GM23338 (cell line): ENCODE measurements at regions not wholly inside any gene's neighbourhood (a gene's known extent, or its start where the extent isn't known, plus 50 kb on each side); places are given as distances from the start of the nearest gene placed in this dataset.

Experiments
- CREB1 ChIP-seq: fragments of 250-450 bp; sonication (Bioruptor Pico); IDR thresholded peaks from 2 replicates; pipeline ENCODE4 v1.5.0; 2020; ENCODE audit warnings: low read depth, mild to moderate bottlenecking, moderate library complexity
- EZH2 ChIP-seq: fragments of 200-600 bp; sonication (generic); IDR thresholded peaks from one replicate; pipeline ENCODE4 v1.8.0; 2017; ENCODE audit warnings: antibody characterized with exemption, mild to moderate bottlenecking, low read depth; ENCODE audit not compliant: unreplicated experiment
- EZH2phosphoT487 ChIP-seq: fragments of 200-600 bp; sonication (generic); IDR thresholded peaks from one replicate; pipeline ENCODE4 v1.8.1; 2018; ENCODE audit warnings: antibody characterized with exemption; ENCODE audit not compliant: unreplicated experiment
- POLR2AphosphoS5 ChIP-seq: IDR thresholded peaks from 2 replicates; pipeline ENCODE4 v1.6.1; 2016; ENCODE audit warnings: antibody characterized with exemption, low read depth
- STAT1 ChIP-seq: IDR thresholded peaks from one replicate; pipeline ENCODE4 v1.6.1; 2016; ENCODE audit warnings: antibody characterized with exemption; ENCODE audit not compliant: unreplicated experiment
- ZNF114 ChIP-seq: fragments of 250-450 bp; sonication (Bioruptor Pico); IDR thresholded peaks from 2 replicates; pipeline ENCODE4 v1.5.0; 2020; ENCODE audit warnings: mild to moderate bottlenecking, moderate library complexity
- ZNF331 ChIP-seq: fragments of 250-450 bp; sonication (Bioruptor Pico); IDR thresholded peaks from 2 replicates; pipeline ENCODE4 v1.5.0; 2020; ENCODE audit warnings: low read depth, mild to moderate bottlenecking, moderate library complexity
- TF ChIP-seq, protein P1 (sequence below), 2 experiments: fragments of 200-600 bp in 1 of 2; sonication (generic) in 1 of 2; conservative IDR thresholded peaks; 2 replicates each; pipeline versions ENCODE4 v1.5.1 to v1.6.1; 2016 to 2017; ENCODE audit warnings: antibody characterized with exemption in 2 of 2, low read depth in 2 of 2, mild to moderate bottlenecking in 2 of 2, moderate library complexity in 1 of 2
- TF ChIP-seq, protein P2 (sequence below): IDR thresholded peaks from one replicate; pipeline ENCODE4 v1.6.1; 2018; ENCODE audit warnings: antibody characterized with exemption; ENCODE audit not compliant: unreplicated experiment

DNA sequence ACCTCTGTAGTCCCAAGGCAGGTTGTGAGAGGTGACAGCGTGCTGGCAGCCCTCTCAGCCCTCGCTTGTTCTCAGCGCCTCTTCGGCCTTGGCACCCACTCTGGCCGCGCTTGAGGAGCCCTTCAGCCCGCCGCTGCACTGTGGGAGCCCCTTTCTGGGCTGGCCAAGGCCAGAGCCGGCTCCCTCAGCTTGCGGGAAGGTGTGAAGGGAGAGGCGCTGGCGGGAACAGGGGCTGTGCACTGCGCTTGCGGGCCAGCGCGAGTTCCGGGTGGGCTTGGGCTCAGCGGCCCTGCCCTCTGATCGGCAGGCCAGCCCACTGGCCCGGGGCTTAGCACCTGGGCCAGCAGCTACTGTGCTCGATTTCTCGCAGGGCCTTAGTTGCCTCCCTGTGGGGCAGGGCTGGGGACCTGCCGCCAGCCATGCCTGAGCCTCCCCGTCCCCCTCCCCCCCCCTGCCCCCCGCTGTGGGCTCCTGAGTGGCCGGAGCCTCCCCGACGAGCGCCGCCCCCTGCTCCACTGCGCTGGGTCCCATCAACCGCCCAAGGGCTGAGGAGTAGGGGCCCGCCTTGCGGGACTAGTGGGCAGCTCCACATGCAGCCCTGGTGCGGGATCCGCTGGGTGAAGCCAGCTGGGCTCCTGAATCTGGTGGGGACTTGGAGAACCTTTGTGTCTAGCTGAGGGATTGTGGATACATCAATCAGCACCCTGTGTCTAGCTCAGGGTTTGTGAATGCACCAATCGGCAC, 347.6 kb downstream of the KLHL13 start:
- TF ChIP-seq, protein P1, sequence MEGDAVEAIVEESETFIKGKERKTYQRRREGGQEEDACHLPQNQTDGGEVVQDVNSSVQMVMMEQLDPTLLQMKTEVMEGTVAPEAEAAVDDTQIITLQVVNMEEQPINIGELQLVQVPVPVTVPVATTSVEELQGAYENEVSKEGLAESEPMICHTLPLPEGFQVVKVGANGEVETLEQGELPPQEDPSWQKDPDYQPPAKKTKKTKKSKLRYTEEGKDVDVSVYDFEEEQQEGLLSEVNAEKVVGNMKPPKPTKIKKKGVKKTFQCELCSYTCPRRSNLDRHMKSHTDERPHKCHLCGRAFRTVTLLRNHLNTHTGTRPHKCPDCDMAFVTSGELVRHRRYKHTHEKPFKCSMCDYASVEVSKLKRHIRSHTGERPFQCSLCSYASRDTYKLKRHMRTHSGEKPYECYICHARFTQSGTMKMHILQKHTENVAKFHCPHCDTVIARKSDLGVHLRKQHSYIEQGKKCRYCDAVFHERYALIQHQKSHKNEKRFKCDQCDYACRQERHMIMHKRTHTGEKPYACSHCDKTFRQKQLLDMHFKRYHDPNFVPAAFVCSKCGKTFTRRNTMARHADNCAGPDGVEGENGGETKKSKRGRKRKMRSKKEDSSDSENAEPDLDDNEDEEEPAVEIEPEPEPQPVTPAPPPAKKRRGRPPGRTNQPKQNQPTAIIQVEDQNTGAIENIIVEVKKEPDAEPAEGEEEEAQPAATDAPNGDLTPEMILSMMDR (conservative IDR thresholded peaks at IDR 0.05; ENCODE audit: low read depth in 2 of 2), result no peak
- TF ChIP-seq EZH2 (no peak), STAT1 (no peak), POLR2AphosphoS5 (no peak), ZNF331 (CRISPR knock-in tag) (no peak), EZH2phosphoT487 (no peak), ZNF114 (CRISPR knock-in tag) (no peak), CREB1 (CRISPR knock-in tag) (no peak)
- TF ChIP-seq, protein P2, sequence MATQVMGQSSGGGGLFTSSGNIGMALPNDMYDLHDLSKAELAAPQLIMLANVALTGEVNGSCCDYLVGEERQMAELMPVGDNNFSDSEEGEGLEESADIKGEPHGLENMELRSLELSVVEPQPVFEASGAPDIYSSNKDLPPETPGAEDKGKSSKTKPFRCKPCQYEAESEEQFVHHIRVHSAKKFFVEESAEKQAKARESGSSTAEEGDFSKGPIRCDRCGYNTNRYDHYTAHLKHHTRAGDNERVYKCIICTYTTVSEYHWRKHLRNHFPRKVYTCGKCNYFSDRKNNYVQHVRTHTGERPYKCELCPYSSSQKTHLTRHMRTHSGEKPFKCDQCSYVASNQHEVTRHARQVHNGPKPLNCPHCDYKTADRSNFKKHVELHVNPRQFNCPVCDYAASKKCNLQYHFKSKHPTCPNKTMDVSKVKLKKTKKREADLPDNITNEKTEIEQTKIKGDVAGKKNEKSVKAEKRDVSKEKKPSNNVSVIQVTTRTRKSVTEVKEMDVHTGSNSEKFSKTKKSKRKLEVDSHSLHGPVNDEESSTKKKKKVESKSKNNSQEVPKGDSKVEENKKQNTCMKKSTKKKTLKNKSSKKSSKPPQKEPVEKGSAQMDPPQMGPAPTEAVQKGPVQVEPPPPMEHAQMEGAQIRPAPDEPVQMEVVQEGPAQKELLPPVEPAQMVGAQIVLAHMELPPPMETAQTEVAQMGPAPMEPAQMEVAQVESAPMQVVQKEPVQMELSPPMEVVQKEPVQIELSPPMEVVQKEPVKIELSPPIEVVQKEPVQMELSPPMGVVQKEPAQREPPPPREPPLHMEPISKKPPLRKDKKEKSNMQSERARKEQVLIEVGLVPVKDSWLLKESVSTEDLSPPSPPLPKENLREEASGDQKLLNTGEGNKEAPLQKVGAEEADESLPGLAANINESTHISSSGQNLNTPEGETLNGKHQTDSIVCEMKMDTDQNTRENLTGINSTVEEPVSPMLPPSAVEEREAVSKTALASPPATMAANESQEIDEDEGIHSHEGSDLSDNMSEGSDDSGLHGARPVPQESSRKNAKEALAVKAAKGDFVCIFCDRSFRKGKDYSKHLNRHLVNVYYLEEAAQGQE, result no peak
